GM18526 (cell line): ENCODE measurements at regions not wholly inside any gene's neighbourhood (a gene's known extent, or its start where the extent isn't known, plus 50 kb on each side); places are given as distances from the start of the nearest gene placed in this dataset.

Source experiments
- POLR2A ChIP-seq: IDR thresholded peaks from 3 replicates; pipeline ENCODE4 v1.6.1; 2011; ENCODE audit not compliant: insufficient read length; ENCODE audit errors: extremely low read depth

- TF ChIP-seq POLR2A: no peak
Observed at GRCh38 chr10:30793093-30793492, 163.5 kb upstream of the LYZL2 start.

GRCh38 chr10:30792025-30792424 is 162.5 kb upstream of the LYZL2 start:
- no peak for TF ChIP-seq POLR2A

GRCh38 chr10:30791197-30791611 is 161.7 kb upstream of the LYZL2 start:
- no peak for TF ChIP-seq POLR2A

GRCh38 chr10:30789806-30790205 is 160.3 kb upstream of the LYZL2 start:
- TF ChIP-seq POLR2A: no peak

- TF ChIP-seq POLR2A: no peak
Observed at GRCh38 chr10:30788307-30788706, 158.8 kb upstream of the LYZL2 start.

GRCh38 chr10:30786906-30787305 is 157.4 kb upstream of the LYZL2 start:
- no peak for TF ChIP-seq POLR2A

GRCh38 chr10:30786131-30786530 is 156.6 kb upstream of the LYZL2 start:
- TF ChIP-seq POLR2A: no peak

- TF ChIP-seq POLR2A: peak; percentile 23
Observed at GRCh38 chr10:30784897-30785605, 155.5 kb upstream of the LYZL2 start.

GRCh38 chr10:30784524-30784896 is 155.0 kb upstream of the LYZL2 start:
- TF ChIP-seq POLR2A: no peak

GRCh38 chr10:30783939-30784501 is 154.5 kb upstream of the LYZL2 start:
- TF ChIP-seq POLR2A: no peak

GRCh38 chr10:30782537-30783461 is 153.2 kb upstream of the LYZL2 start:
- peak; percentile 26 for TF ChIP-seq POLR2A

- TF ChIP-seq POLR2A: no peak
Observed at GRCh38 chr10:30782157-30782536, 152.6 kb upstream of the LYZL2 start.

- no peak for TF ChIP-seq POLR2A
Observed at GRCh38 chr10:30781670-30782121, 152.1 kb upstream of the LYZL2 start.

- TF ChIP-seq POLR2A: no peak
Observed at GRCh38 chr10:30778769-30779168, 149.2 kb upstream of the LYZL2 start.

- no peak for TF ChIP-seq POLR2A
Observed at GRCh38 chr10:30775779-30776591, 146.4 kb upstream of the LYZL2 start.
